Osteocyte (in vitro differentiated cells): ENCODE measurements at regions not wholly inside any gene's neighbourhood (a gene's known extent, or its start where the extent isn't known, plus 50 kb on each side); places are given as distances from the start of the nearest gene placed in this dataset.

Experiments used
- DNase-seq: peaks from one replicate; pipeline ENCODE4 v3.0.0; 2021; ENCODE audit warnings: mixed read lengths; ENCODE audit not compliant: unreplicated experiment; ENCODE audit errors: extremely low spot score
- H3K27ac Mint-ChIP-seq: one replicate; pipeline ENCODE4 v1.8.0; 2021; ENCODE audit warnings: mild to moderate bottlenecking, mixed read lengths; ENCODE audit not compliant: unreplicated experiment
- H3K27me3 Mint-ChIP-seq: one replicate; pipeline ENCODE4 v1.8.0; 2021; ENCODE audit warnings: mixed read lengths; ENCODE audit not compliant: unreplicated experiment
- H3K36me3 Mint-ChIP-seq: one replicate; pipeline ENCODE4 v1.8.0; 2021; ENCODE audit warnings: mixed read lengths; ENCODE audit not compliant: unreplicated experiment
- H3K4me1 Mint-ChIP-seq: one replicate; pipeline ENCODE4 v1.8.0; 2021; ENCODE audit warnings: mixed read lengths; ENCODE audit not compliant: unreplicated experiment
- H3K4me3 Mint-ChIP-seq: one replicate; pipeline ENCODE4 v1.8.0; 2021; ENCODE audit warnings: mild to moderate bottlenecking, moderate library complexity, mixed read lengths; ENCODE audit not compliant: unreplicated experiment
- H3K9me3 Mint-ChIP-seq: one replicate; pipeline ENCODE4 v1.8.0; 2021; ENCODE audit warnings: mixed read lengths; ENCODE audit not compliant: unreplicated experiment
- CTCF ChIP-seq: fragments of 200-600 bp; sonication (generic); IDR thresholded peaks from 2 replicates; pipeline ENCODE4 v1.5.0; 2021; ENCODE audit warnings: antibody characterized with exemption, mild to moderate bottlenecking, moderate library complexity

- DNase-seq: no peak
- H3K9me3 Mint-ChIP-seq: peaks cover 14% of the 10 kb centered on the region
- H3K4me1 Mint-ChIP-seq: no peaks in the 10 kb centered on the region
- no peak for TF ChIP-seq CTCF
- no peak overlapping the region for H3K27ac Mint-ChIP-seq
- H3K4me3 Mint-ChIP-seq: no peak overlapping the region
- peaks cover 3% of the 10 kb centered on the region for H3K27me3 Mint-ChIP-seq
- H3K36me3 Mint-ChIP-seq: no peaks in the 10 kb centered on the region
Measured at GRCh38 chr3:189529889-189530471, 101.2 kb upstream of the TP63 start.

GRCh38 chr3:189530822-189531221 is 100.4 kb upstream of the TP63 start:
- Mint-ChIP-seq H3K27ac (no peak overlapping the region), H3K27me3 (peaks cover 6% of the 10 kb centered on the region), H3K4me1 (no peaks in the 10 kb centered on the region), H3K36me3 (no peaks in the 10 kb centered on the region), H3K4me3 (no peak overlapping the region), H3K9me3 (peaks cover 11% of the 10 kb centered on the region)
- no peak for TF ChIP-seq CTCF
- no peak for DNase-seq

GRCh38 chr3:189531271-189531670 is 99.9 kb upstream of the TP63 start:
- Mint-ChIP-seq H3K4me1 (no peaks in the 10 kb centered on the region), H3K9me3 (peaks cover 7% of the 10 kb centered on the region), H3K36me3 (no peaks in the 10 kb centered on the region), H3K4me3 (no peak overlapping the region), H3K27me3 (peaks cover 6% of the 10 kb centered on the region), H3K27ac (no peak overlapping the region)
- no peak for TF ChIP-seq CTCF
- DNase-seq: no peak

- no peak for DNase-seq
- Mint-ChIP-seq H3K36me3 (no peaks in the 10 kb centered on the region), H3K27ac (no peak overlapping the region)
Measured at GRCh38 chr3:189534531-189534930, 96.7 kb upstream of the TP63 start.

GRCh38 chr3:189537135-189537534 is 94.1 kb upstream of the TP63 start:
- peaks cover 9% of the 10 kb centered on the region for H3K9me3 Mint-ChIP-seq
- H3K36me3 Mint-ChIP-seq: no peaks in the 10 kb centered on the region
- no peak for TF ChIP-seq CTCF
- H3K4me1 Mint-ChIP-seq: no peaks in the 10 kb centered on the region
- peaks cover 22% of the 10 kb centered on the region for H3K27me3 Mint-ChIP-seq
- no peak overlapping the region for H3K27ac Mint-ChIP-seq
- no peak overlapping the region for H3K4me3 Mint-ChIP-seq
- DNase-seq: no peak

More at GRCh38 chr3:189534531-189534930, 96.7 kb upstream of the TP63 start:
- no peaks in the 10 kb centered on the region for H3K4me1 Mint-ChIP-seq
- H3K27me3 Mint-ChIP-seq: peaks cover 17% of the 10 kb centered on the region
- H3K4me3 Mint-ChIP-seq: no peak overlapping the region
- no peak for TF ChIP-seq CTCF
- peaks cover 9% of the 10 kb centered on the region for H3K9me3 Mint-ChIP-seq
